SK-N-SH (cell line): ENCODE measurements at regions not wholly inside any gene's neighbourhood (a gene's known extent, or its start where the extent isn't known, plus 50 kb on each side); places are given as distances from the start of the nearest gene placed in this dataset.

ENCODE experiments used
- CTCF ChIA-PET: fragments of 300-600, 350-600 bp; formaldehyde crosslinking; extraction: SDS; loops from one replicate; lab custom pipeline; 2021; lab: Yijun Ruan, JAX
- POLR2A ChIA-PET: fragments of 350-600 bp; sonication (Branson Sonifier 250); formaldehyde crosslinking; extraction: SDS; loops from one replicate; lab custom pipeline; 2020; ENCODE audit warnings: antibody characterized with exemption, inconsistent platforms; lab: Yijun Ruan, JAX
- DNase-seq: peaks from one replicate; pipeline ENCODE4 v3.0.0; 2012
- H2AFZ ChIP-seq: fragments of 200-600 bp; sonication (generic); 2 replicates; pipeline ENCODE4 v1.8.1; 2016; ENCODE audit warnings: antibody characterized with exemption, mild to moderate bottlenecking, low read depth
- H3F3A ChIP-seq: fragments of 200-600 bp; sonication (generic); replicated peaks from 2 replicates; pipeline ENCODE3; 2016; ENCODE audit warnings: antibody characterized with exemption, mild to moderate bottlenecking; ENCODE audit not compliant: insufficient read depth
- H3K27ac ChIP-seq, 2 experiments: fragments of 200-500 bp in 1 of 2; fragments of 200-600 bp in 1 of 2; sonication (Bioruptor generic) in 1 of 2; sonication (generic), shearing (Covaris generic) in 1 of 2; 2 replicates each; pipeline versions ENCODE4 v1.5.1 to v1.6.1; 2014 to 2016; ENCODE audit warnings: low read depth in 2 of 2, inconsistent platforms in 1 of 2, low read length in 1 of 2, mild to moderate bottlenecking in 1 of 2, mixed read lengths in 1 of 2
- H3K27me3 ChIP-seq: fragments of 200-600 bp; sonication (generic), shearing (Covaris generic); 2 replicates; pipeline ENCODE4 v1.6.1; 2016; ENCODE audit warnings: mixed run types; ENCODE audit not compliant: insufficient read depth
- H3K36me3 ChIP-seq, 2 experiments: fragments of 200-500 bp in 1 of 2; fragments of 200-600 bp in 1 of 2; sonication (Bioruptor generic) in 1 of 2; sonication (generic) in 1 of 2; replicated peaks in 1 of 2; 2 replicates each; pipeline versions ENCODE3 to v1.5.1; 2014 to 2016; ENCODE audit warnings: low read length in 1 of 2, mild to moderate bottlenecking in 1 of 2; ENCODE audit not compliant: insufficient read depth in 2 of 2, control insufficient read depth in 1 of 2
- H3K4me1 ChIP-seq, 2 experiments: fragments of 200-500 bp in 1 of 2; fragments of 200-600 bp in 1 of 2; sonication (Bioruptor generic) in 1 of 2; sonication (generic), shearing (Covaris generic) in 1 of 2; 2 replicates each; pipeline versions ENCODE4 v1.5.1 to v1.6.1; 2014 to 2016; ENCODE audit warnings: low read depth in 1 of 2, low read length in 1 of 2, mixed run types in 1 of 2; ENCODE audit not compliant: insufficient read depth in 2 of 2, control insufficient read depth in 1 of 2
- H3K4me2 ChIP-seq: fragments of 200-600 bp; sonication (generic), shearing (Covaris generic); 2 replicates; pipeline ENCODE4 v1.6.1; 2017; ENCODE audit warnings: mixed run types
- H3K4me3 ChIP-seq, 2 experiments: fragments of 200-500 bp in 1 of 2; fragments of 200-600 bp in 1 of 2; sonication (Bioruptor generic) in 1 of 2; sonication (generic), shearing (Covaris generic) in 1 of 2; 2 replicates each; pipeline versions ENCODE4 v1.5.1 to v1.8.1; 2014 to 2016; ENCODE audit warnings: low read depth in 2 of 2, inconsistent platforms in 1 of 2, low read length in 1 of 2, mild to moderate bottlenecking in 1 of 2, mixed read lengths in 1 of 2, moderate library complexity in 1 of 2
- H3K79me2 ChIP-seq: fragments of 200-600 bp; sonication (generic); 2 replicates; pipeline ENCODE4 v1.8.1; 2017; ENCODE audit warnings: mild to moderate bottlenecking; ENCODE audit not compliant: insufficient read depth
- H3K9ac ChIP-seq: fragments of 200-600 bp; sonication (generic); 2 replicates; pipeline ENCODE4 v1.6.1; 2017; ENCODE audit warnings: mixed run types
- H3K9me2 ChIP-seq: fragments of 200-600 bp; sonication (generic); 2 replicates; pipeline ENCODE4 v1.6.1; 2017; ENCODE audit warnings: mixed run types
- H3K9me3 ChIP-seq: fragments of 200-600 bp; sonication (generic); 2 replicates; pipeline ENCODE4 v1.6.1; 2017; ENCODE audit warnings: mixed run types, mild to moderate bottlenecking, moderate library complexity
- H4K20me1 ChIP-seq: fragments of 200-600 bp; sonication (generic); 2 replicates; pipeline ENCODE4 v1.6.1; 2017; ENCODE audit warnings: mild to moderate bottlenecking, mixed run types; ENCODE audit not compliant: insufficient read depth
- EP300 ChIP-seq, 2 experiments: IDR thresholded peaks; 2 replicates each; pipeline versions ENCODE4 v1.4.0 to v1.6.1; 2012; ENCODE audit warnings: borderline replicate concordance in 1 of 2, low read depth in 1 of 2, low read length in 1 of 2
- FOXJ3 ChIP-seq: sonication (generic); formaldehyde crosslinking; IDR thresholded peaks from 2 replicates; pipeline ENCODE4 v1.5.1; 2020; ENCODE audit warnings: mild to moderate bottlenecking, missing genetic modification reagents
- MXI1 ChIP-seq: IDR thresholded peaks from 2 replicates; pipeline ENCODE4 v1.6.1; 2012; ENCODE audit warnings: mild to moderate bottlenecking, low read depth, low read length, improper control_type of control experiment
- NFIC ChIP-seq: IDR thresholded peaks from 2 replicates; pipeline ENCODE4 v1.4.0; 2012; ENCODE audit warnings: borderline replicate concordance
- RAD21 ChIP-seq: IDR thresholded peaks from 2 replicates; pipeline ENCODE4 v1.6.1; 2012; ENCODE audit warnings: mild to moderate bottlenecking, low read length
- RFX5 ChIP-seq: IDR thresholded peaks from 2 replicates; pipeline ENCODE4 v1.6.1; 2012; ENCODE audit warnings: mild to moderate bottlenecking, improper control_type of control experiment, low read length
- TCF12 ChIP-seq: IDR thresholded peaks from 2 replicates; pipeline ENCODE4 v1.4.0; 2012
- YY1 ChIP-seq: IDR thresholded peaks from 2 replicates; pipeline ENCODE4 v1.4.0; 2012; ENCODE audit warnings: low read depth, mild to moderate bottlenecking
- WGBS: methylation state at CpG from one replicate; pipeline ENCODE4 v1.1.6; 2017; ENCODE audit warnings: low lambda C conversion rate; 5-methylcytosine and 5-hydroxymethylcytosine counted together
- TF ChIP-seq, protein P1 (sequence below): IDR thresholded peaks from 2 replicates; pipeline ENCODE4 v1.4.0; 2012; ENCODE audit warnings: low read depth
- TF ChIP-seq, protein P2 (sequence below): IDR thresholded peaks from 2 replicates; pipeline ENCODE4 v1.4.0; 2012; ENCODE audit warnings: low read depth, borderline replicate concordance
- TF ChIP-seq, protein P3 (sequence below): IDR thresholded peaks from 2 replicates; pipeline ENCODE4; 2012
- TF ChIP-seq, protein P4 (sequence below): IDR thresholded peaks from 2 replicates; pipeline ENCODE4 v1.4.0; 2012; ENCODE audit warnings: low read depth, borderline replicate concordance
- TF ChIP-seq, protein P5 (sequence below): IDR thresholded peaks from 2 replicates; pipeline ENCODE4 v1.6.1; 2012; ENCODE audit warnings: mild to moderate bottlenecking, low read depth, low read length, moderate library complexity

DNA sequence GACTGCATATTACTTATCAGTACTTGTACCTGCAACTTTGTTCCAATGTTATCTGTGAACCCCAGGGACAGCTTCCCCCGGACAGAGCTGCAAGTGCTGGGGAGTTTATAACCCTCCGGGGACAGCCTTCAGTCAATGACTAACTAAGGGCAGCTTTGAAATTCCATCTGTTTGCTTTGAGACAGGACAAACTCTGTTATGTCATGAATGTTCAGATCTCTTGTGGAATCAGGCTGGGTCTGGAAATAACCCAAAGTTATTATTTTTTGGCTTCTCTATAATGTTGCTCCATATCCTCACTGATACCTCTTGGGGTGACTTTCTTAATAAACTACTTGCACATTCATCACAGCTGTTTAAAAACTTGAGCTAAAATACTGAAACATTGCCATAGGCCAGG, 617.5 kb upstream of the TLE4 start:
- POLR2A ChIA-PET = no interaction called here
- Histone ChIP-seq H3K27me3 (no peaks in the 10 kb centered on the region), H2AFZ (no peak overlapping the region), H3K9me2 (no peaks in the 10 kb centered on the region), H3K79me2 (no peaks in the 10 kb centered on the region), H3K27ac (no peak overlapping the region), H3F3A (no peaks in the 10 kb centered on the region), H3K36me3 (peaks cover 0 to 5% of the 10 kb centered on the region in 2 experiments), H3K4me2 (no peak overlapping the region), H3K9me3 (peaks cover 2% of the 10 kb centered on the region; the same call in 1 of the 2 replicates), H3K4me3 (no peak overlapping the region), H3K4me1 (no peaks in the 10 kb centered on the region), H4K20me1 (no peaks in the 10 kb centered on the region), H3K9ac (no peak overlapping the region)
- TF ChIP-seq, protein P1, sequence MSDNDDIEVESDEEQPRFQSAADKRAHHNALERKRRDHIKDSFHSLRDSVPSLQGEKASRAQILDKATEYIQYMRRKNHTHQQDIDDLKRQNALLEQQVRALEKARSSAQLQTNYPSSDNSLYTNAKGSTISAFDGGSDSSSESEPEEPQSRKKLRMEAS = no peak
- no peak for TF ChIP-seq NFIC
- no peak for TF ChIP-seq EP300 (IDR thresholded peaks at IDR 0.05; ENCODE audit: borderline replicate concordance in 1 of 2, low read depth in 1 of 2, low read length in 1 of 2)
- no peak for TF ChIP-seq RAD21
- TF ChIP-seq, protein P2, sequence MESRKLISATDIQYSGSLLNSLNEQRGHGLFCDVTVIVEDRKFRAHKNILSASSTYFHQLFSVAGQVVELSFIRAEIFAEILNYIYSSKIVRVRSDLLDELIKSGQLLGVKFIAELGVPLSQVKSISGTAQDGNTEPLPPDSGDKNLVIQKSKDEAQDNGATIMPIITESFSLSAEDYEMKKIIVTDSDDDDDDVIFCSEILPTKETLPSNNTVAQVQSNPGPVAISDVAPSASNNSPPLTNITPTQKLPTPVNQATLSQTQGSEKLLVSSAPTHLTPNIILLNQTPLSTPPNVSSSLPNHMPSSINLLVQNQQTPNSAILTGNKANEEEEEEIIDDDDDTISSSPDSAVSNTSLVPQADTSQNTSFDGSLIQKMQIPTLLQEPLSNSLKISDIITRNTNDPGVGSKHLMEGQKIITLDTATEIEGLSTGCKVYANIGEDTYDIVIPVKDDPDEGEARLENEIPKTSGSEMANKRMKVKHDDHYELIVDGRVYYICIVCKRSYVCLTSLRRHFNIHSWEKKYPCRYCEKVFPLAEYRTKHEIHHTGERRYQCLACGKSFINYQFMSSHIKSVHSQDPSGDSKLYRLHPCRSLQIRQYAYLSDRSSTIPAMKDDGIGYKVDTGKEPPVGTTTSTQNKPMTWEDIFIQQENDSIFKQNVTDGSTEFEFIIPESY = no peak
- TF ChIP-seq MXI1 = no peak
- no peak for TF ChIP-seq RFX5
- no peak for TF ChIP-seq FOXJ3
- TF ChIP-seq YY1 = no peak
- TF ChIP-seq, protein P3, sequence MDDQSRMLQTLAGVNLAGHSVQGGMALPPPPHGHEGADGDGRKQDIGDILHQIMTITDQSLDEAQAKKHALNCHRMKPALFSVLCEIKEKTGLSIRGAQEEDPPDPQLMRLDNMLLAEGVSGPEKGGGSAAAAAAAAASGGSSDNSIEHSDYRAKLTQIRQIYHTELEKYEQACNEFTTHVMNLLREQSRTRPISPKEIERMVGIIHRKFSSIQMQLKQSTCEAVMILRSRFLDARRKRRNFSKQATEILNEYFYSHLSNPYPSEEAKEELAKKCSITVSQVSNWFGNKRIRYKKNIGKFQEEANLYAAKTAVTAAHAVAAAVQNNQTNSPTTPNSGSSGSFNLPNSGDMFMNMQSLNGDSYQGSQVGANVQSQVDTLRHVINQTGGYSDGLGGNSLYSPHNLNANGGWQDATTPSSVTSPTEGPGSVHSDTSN = no peak
- TF ChIP-seq TCF12 = no peak
- TF ChIP-seq, protein P4, sequence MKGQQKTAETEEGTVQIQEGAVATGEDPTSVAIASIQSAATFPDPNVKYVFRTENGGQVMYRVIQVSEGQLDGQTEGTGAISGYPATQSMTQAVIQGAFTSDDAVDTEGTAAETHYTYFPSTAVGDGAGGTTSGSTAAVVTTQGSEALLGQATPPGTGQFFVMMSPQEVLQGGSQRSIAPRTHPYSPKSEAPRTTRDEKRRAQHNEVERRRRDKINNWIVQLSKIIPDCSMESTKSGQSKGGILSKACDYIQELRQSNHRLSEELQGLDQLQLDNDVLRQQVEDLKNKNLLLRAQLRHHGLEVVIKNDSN = no peak
- TF ChIP-seq, protein P5, sequence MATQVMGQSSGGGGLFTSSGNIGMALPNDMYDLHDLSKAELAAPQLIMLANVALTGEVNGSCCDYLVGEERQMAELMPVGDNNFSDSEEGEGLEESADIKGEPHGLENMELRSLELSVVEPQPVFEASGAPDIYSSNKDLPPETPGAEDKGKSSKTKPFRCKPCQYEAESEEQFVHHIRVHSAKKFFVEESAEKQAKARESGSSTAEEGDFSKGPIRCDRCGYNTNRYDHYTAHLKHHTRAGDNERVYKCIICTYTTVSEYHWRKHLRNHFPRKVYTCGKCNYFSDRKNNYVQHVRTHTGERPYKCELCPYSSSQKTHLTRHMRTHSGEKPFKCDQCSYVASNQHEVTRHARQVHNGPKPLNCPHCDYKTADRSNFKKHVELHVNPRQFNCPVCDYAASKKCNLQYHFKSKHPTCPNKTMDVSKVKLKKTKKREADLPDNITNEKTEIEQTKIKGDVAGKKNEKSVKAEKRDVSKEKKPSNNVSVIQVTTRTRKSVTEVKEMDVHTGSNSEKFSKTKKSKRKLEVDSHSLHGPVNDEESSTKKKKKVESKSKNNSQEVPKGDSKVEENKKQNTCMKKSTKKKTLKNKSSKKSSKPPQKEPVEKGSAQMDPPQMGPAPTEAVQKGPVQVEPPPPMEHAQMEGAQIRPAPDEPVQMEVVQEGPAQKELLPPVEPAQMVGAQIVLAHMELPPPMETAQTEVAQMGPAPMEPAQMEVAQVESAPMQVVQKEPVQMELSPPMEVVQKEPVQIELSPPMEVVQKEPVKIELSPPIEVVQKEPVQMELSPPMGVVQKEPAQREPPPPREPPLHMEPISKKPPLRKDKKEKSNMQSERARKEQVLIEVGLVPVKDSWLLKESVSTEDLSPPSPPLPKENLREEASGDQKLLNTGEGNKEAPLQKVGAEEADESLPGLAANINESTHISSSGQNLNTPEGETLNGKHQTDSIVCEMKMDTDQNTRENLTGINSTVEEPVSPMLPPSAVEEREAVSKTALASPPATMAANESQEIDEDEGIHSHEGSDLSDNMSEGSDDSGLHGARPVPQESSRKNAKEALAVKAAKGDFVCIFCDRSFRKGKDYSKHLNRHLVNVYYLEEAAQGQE = no peak
- DNase-seq = no peak
- CTCF ChIA-PET = no interaction called here
- WGBS = 67% methylated on average over 2 of the region's 2 CpGs
